HG03442 (cell line): ENCODE measurements at regions not wholly inside any gene's neighbourhood (a gene's known extent, or its start where the extent isn't known, plus 50 kb on each side); places are given as distances from the start of the nearest gene placed in this dataset.

Experiments used
- ATAC-seq: cut with Tn5 transposase; IDR thresholded peaks from one replicate; pipeline ENCODE4 v1.9.1; 2021; ENCODE audit warnings: mild to moderate bottlenecking, moderate library complexity; ENCODE audit not compliant: unreplicated experiment

DNA sequence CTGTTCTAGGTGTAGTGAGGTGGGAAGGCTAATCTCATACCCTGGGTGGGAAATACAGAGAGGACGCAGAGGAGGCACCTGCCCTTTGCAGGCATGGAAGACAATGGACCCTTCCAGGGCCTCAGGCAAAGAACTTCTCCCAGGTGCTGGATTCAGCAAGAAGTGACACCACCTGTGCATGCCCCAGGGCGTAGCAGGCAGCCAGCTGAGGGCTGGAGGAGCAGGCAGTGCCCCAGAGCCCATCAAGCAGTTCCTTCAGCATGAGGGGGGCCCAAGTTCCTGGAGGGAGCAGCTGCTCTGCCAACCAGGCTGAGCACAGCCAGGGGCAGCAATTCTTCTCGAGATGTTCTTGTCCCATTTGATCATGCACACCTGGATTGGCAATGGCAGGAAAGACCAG, 170.3 kb upstream of the PDE10A start:
- no peak for ATAC-seq

DNA sequence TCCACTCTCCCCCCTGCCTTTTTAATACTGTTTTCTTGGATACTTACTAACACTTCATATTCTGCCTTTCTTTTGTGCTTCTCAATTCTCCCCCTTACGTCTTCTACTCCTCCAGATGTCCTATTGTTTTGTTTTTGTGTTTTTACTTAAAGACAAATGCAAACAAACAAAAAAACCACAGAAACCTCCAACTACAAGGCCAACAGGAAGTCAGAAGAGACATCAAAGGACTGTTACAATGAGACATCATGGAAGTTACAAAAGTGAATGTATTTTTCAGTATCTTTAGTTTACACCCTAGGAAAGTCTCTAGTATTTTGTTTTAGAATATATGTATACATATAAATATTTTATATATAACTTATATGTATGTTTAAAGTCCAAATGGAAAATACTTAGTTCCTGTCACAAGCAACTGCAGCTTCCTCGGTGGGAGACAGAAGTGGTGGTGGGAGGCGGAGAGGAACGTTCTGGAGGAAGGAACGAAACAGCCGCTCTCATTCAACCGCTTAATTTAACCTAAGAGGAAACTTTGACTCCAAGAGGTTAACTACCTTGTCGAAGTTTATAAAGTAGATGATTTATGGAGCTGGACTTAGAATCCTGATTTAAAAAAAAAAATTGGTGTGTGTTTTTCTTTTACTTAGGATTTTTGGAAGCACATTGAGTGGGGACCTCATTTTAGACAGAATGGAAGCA, 168.9 kb upstream of the PDE10A start:
- ATAC-seq, result no peak

DNA sequence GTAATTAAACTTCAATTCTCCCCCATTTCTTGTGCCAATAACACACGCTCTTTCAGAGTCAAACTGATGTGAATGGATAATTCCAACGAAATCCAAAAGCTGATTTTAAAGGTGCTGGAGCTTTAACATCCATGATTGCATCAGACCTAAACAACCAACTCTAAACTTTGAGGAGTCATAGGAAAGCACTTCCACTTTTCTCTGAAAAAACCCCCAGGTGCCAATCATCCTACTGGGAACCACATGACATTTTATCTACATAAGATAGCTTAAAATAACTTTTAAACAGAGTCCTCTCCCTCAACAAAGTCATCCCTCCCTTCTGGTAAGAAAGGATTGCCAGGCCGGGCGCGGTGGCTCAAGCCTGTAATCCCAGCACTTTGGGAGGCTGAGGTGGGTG, 167.7 kb upstream of the PDE10A start:
- ATAC-seq, result no peak

DNA sequence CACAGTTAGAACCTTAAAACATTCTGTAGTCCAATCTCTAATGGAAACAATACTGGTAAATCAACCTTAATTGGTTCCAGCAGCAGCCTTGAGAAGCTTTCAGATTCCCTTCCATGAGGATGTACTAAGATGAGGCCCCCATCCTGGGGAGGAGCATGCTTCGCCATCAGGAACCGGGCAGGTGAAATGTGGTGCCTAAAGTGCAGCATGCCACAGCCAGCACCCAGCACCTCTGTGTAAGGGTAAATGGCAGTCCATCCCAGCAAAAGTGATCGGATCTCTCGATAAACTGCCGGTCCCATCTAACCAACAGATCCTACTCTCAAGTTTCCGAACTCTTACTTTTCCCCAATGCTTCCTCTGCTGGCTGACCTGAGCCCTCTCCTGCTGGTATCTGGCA, 166.3 kb upstream of the PDE10A start:
- no peak for ATAC-seq

DNA sequence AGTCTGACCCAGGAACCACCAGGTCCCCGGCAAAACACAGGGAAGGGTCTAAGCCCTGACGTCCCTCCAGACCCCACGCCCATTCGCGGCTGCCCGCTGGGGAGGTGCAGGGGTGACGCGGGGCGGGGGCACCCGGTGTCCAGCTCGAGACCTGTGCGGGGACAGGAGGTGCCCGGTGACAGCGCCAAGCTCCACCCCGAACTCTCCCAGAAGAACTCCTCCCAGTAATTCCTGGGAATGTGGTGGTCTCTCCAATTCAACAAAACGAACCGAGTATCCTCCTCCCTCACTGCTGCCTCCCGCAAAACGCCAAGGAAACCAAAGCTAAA, 164.1 kb upstream of the PDE10A start:
- no peak for ATAC-seq

DNA sequence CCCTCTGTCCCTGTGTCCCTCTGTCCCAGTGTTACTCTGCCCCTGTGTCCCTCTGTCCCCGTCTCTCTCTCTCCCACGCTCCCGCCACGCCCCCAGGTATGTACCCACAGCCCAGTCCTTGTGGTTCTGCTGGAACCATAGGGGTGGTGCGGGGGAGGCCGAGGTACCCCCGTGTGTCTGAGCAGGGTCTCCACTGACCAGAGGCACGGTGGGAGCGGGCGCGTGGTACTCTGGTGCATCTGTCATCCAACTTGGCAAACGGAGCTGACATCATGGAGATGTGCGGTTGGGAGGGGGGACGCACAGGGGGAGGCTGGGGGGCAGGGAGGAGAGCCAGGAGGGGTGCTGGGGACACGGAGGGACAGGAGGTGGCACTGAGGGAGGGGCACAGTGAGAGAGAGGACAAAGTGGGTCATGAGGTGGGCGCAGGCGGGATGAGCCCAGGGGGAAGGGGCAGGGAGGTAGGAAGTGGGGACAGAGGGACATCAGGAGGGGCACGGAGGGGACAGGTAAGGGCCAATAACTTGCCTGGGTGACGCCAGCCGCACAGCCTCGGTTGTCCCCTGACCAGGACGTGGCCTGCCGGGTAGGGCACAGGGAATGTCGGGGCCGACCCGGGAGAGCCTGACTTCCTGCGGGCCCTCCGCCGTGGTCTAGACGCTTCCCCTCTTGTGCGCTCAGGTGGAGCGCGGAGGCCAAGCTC, 163.6 kb upstream of the PDE10A start:
- ATAC-seq, result no peak

DNA sequence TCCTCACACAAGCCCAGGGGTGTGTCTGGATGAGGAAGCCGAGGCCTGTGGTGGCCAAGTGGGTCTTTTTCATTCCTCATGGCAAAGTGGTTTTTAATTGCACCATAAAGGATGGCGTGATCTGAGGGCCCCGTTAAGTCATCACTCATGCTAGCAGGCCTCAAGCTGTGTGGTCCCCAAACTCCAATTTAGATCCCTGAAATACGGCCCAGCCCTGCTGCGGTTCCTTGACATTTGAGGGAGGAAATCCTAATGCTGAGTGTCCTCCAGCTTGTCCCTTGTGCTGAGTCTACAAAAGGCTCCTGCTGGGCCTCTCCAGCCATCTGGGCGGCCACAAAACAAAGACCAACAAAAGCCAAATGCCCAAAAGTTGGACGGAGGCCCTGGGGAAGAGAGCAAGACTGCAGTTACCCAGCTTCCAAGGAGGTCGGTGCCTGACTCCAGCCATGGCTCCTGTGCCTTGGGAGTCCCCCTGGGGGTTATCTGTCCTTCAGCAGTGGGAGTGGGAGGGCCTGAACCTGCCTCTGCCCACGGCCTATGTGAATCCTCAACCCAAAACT, 162.3 kb upstream of the PDE10A start:
- ATAC-seq, result no peak

DNA sequence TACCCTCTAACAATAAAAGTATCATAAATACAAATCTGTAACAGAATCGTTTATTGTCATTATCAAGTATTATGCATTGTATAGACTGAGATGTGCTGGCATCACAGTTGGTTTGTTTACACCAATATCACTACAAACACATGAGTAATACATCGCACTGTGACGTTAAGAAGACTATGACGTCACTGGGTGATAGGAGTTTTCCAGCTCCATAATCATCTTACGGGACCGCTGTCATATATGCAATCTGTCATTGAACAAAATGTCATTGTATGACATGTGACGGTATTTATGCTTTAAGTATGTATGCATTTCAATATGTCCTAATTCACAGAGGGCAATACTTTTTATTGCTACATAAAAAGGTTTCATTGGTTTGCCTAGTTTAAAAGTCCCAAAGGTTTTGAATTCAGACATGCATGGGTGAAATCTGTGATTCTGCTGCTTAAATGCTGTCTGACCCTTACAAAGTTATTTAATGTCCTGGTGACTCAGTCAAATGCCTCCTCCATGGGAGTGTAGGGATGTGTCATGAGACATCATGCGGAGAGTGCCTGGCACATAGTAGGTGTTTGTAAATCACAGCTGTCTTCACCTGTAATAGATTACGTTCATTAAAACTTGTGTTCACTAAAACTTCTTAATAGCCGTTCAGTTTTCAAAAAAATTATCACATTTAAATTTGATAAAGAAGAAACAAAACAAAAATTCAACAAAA, 160.7 kb upstream of the PDE10A start:
- no peak for ATAC-seq

DNA sequence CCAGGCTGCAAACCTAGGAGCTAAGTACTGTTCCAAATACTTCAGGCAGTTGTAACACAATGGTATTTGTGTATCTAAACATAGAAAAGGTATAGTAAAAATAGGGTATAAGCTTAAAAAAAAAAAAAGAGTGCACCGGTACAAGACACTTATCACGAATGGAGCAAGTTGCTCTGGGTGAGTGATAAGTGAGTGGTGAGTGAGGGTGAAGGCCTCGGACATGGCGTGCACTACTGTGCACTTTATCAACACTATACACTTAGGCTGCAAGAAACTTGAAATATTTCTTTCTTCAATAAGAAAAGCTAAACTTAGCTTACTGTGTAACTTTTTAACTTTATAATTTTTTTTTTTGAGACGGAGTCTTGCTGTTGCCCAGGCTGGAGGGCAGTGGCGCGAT, 159.5 kb upstream of the PDE10A start:
- no peak for ATAC-seq

DNA sequence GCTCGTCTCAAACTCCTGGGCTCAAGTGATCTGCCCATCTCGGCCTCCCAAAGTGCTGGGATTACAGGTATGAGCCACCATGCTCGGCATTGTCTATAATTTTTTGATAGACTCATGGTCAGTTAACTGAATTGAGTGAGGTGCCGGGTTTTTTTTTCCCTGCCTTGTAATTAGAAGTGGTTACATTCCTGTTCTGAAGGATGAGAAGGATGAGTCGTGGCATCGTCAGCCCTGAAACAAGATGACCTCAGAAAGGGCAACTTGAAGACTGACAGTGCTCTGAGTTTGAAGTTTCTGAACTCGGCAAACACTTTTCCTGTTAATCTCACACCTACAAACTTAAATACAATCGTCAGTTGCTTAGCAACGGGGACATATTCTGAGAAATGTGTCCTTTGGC, 158.7 kb upstream of the PDE10A start:
- ATAC-seq, result no peak

DNA sequence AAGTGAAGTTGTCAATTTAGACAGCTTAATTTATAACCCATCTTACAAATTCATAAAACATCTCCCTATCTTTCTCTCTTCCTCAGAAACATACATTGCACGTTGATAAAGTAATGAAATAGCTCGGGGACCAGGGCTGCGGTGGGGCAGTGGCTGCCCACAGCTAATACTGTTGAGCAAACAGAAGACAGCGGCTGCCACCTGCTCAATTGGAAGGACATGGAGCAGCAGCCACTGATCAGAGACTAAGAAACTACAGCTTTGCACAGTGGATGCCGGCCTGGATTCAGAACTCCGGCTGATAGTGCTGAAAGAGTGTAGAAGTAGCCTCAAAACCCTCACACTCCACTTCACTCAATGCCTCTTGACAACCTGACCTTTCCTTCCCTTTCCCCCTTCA, 157.9 kb upstream of the PDE10A start:
- no peak for ATAC-seq

DNA sequence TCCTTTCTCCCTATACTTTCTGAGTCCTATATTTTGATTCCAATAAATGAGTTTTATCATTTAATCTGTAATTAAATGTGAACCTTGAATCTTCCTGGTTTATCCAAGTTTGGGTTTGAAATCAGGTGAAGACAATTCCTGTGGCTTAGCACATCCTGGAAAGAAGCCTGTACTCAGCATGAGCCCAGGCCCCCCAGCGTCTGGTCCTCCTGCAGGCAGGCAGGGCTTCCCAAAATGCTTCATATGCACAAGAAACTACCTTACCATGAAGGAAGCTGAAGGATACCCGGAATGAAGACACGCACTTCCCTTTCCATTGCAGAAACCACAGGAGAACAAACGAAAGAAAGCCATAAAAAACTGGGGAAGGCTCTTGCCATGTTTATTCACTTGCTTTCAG, 157.4 kb upstream of the PDE10A start:
- no peak for ATAC-seq

DNA sequence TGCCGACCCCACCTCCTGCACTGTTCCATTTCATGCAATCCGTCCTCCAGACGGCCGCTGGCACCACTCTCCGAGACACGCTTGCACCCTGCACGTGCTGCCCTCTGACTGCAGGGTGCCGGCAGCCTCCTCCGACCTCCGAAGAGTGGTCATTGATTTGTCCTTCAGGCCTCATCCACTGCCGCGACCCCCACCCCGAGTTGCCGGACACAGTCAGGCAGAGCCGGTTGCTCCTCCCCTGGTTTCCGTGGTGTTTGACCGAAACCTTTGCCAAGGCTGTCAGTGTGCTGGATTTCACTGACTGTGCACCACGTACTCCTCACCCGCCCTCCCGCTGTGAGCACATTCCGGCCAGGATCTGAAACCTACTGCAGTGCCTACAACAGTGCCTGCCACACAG, 156.4 kb upstream of the PDE10A start:
- no peak for ATAC-seq

DNA sequence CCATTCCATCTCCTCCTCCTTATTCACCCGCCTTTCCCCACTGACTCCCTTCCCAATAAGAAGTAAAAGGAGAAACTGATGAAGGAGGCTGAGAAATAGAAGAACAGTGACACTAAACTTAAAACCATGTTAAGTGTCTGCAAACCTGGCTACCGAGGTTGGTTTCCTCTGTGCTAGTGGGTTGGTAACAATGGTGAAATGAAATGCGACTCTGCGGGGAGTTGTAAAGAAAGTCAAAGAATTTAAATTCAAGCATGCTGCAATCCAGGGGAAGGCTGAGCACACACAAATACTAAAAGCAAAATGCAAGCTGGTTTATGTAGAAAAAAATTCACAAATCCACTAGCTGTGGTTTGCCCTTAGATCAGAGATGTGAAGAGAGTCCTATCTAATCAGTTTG, 155.2 kb upstream of the PDE10A start:
- no peak for ATAC-seq

DNA sequence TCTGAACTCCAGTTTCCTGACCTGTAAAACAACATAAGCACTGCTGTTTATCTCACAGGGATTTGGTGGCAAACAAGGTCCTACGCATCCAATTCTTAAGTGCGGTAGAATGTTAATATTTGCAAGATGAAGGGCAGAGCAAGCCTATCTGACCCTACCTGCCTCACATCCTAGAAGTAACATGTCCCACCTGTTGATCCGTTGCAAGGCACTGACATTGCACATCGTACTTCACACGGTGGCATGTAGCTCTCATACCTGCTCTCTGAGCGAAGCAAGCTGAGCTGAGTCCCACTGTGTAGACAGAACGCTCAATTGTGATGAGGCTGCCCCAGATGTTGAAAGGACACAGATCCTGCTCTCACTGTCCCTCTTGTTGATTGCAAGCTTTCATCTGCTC, 154.7 kb upstream of the PDE10A start:
- no peak for ATAC-seq

DNA sequence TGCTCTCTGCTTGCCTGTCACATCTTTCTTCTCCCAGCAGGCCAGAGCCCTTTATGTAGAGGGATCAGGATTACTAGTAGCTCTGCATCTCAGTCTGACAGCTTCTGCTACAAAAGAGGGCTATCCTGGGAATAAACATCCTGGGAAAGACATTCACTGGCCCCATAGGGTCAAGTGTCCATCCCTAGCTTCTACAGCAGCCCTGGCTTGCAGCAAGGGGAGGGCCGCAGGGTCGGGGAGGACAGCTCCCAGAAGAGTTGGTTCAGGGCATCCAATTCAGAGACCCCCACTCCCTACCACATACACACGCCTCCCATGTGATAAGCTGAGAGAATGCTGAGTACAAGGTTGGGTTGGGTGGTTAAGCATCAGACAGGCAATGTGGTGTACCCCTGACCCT, 154.1 kb upstream of the PDE10A start:
- ATAC-seq, result no peak

DNA sequence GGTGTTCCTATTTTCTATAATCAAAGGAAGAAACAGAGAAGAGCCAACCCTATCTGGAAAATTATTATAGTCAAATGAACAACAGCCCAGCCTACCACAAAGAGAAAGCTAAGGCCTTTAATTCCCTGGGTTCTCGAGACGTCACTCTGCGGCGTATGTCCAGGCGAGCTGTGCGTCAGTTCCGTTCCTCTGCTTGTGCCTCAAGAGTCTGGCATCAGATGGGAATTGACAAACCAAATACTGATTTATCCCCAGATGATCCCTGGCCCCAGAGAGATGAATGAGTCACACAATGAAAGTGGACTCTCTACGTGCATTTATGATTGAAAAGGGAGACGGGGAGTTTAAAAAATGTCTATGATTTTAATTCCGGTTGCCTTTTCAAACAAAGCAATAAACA, 151.6 kb upstream of the PDE10A start:
- ATAC-seq, result no peak

DNA sequence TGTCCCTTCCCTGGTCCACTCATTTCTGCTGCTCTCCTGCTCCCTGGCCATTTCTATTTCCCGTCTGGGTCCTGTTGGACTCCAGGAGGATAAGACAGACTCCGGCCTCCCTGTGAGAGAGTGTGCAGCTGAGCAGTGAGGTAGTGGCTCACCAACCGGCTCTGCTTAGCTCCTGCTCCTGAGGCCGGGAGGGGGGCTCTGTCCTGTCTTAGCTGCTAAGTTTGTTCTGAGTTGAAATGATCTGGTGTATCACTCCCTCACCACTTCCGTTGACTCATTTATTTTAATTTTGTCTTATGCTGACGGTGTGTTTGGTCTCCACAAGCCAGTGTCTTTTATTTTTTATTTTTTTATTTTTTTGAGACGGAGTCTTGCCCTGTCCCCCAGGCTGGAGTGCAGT, 148.5 kb upstream of the PDE10A start:
- ATAC-seq, result no peak

DNA sequence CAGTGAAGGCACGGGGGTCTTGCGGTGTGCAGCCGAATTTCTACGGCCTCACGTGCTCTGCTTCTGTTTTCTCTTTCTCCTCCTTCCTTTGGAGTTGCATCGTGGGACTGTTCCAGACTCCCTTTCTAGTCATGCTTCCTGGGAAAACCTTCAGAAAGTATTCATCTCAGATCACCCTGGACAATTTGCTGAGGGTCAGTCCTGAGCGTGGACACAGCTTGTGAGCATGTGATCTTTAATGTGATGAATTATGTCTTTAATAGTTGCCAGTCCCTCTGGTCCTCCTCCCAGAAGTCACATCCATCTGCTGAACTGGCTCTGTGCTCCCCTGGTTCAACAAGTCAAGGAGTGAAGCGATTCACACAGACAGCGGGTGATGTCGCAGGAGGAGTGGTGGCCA, 145.0 kb upstream of the PDE10A start:
- ATAC-seq, result no peak

DNA sequence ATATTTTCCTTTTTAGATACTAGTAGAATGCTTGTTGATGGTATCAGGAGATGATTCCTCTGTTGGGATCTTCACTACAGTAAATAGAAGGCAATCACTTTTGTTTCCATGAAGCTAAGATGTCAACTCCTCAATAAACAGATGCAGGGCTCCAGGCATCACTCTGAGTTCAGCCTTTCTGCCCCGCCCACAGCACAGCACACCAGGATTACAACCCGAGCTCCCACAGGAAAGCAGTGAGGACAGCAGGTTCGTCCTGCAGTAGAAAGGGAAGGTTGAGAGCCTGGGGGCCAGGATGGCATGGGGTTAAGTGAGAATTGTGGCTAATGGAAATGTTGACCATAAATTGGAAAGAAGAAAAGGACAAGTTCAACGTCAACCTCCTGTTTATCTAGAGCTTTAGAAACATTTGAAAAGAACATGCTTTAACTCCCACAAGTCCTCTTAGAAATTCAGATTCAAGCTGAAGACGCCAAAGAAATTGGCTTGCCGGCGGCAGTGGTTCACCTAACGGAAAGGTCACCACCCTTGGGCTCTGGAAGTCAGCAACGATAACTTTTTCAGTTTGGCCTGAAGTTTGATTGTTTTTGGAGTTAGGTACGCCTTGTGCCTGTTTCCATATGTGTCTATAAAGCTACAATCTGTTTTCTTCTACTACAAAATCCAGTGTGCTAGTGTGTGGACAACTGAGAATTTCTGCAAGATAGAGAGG, 144.4 kb upstream of the PDE10A start:
- no peak for ATAC-seq

DNA sequence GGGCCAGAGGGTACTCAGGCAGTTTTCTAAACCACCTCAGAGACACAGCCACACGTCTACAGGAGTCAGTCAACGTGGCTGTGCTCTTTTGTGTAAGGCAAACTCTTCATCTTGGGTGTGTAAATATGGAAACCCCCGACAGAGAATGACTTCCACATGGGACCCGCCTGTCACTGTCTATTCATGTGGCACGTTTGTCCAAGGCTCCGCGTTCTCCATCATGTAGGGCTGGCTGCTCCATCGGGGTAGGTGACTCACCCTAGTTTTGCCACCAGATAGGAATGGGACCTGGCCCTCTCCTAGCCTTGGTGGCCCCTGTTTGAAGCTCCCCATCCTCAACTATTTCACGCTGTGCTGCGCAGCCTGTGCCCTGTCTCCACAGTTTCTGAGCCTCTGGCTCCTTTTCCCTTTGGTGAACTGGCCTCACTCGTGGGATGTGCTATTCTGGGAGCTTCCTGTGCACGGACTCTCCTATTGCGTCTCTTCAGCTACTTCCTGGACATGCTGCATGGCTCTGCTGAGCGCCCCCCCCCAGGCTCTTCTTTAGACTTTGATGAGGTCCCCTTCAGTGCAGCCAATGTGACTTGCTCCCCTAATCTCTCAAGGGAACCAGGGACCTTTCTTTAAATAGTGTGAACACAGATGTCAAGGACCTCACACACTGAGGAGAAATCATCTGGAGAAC, 143.2 kb upstream of the PDE10A start:
- no peak for ATAC-seq
